NB4 (cell line): ENCODE measurements at regions not wholly inside any gene's neighbourhood (a gene's known extent, or its start where the extent isn't known, plus 50 kb on each side); places are given as distances from the start of the nearest gene placed in this dataset.

Experiments used
- DNase-seq: peaks from one replicate; pipeline ENCODE4 v3.0.0; 2010; ENCODE audit warnings: low read depth
- H3K4me3 ChIP-seq: one replicate; pipeline ENCODE4 v1.5.1; 2011; ENCODE audit warnings: mild to moderate bottlenecking, low read depth, low read length, moderate library complexity
- CTCF ChIP-seq: IDR thresholded peaks from one replicate; pipeline ENCODE4 v1.5.1; 2012; ENCODE audit warnings: low read depth, low read length
- MYC ChIP-seq: IDR thresholded peaks from 2 replicates; pipeline ENCODE4 v1.6.1; 2011; ENCODE audit warnings: low read depth, low read length
- POLR2A ChIP-seq: IDR thresholded peaks from 2 replicates; pipeline ENCODE4 v1.6.1; 2011; ENCODE audit warnings: mild to moderate bottlenecking; ENCODE audit not compliant: insufficient read length; ENCODE audit errors: extremely low read depth
- TF ChIP-seq, protein P1 (sequence below): IDR thresholded peaks from 2 replicates; pipeline ENCODE4 v1.6.1; 2011; ENCODE audit warnings: low read depth, low read length

DNA sequence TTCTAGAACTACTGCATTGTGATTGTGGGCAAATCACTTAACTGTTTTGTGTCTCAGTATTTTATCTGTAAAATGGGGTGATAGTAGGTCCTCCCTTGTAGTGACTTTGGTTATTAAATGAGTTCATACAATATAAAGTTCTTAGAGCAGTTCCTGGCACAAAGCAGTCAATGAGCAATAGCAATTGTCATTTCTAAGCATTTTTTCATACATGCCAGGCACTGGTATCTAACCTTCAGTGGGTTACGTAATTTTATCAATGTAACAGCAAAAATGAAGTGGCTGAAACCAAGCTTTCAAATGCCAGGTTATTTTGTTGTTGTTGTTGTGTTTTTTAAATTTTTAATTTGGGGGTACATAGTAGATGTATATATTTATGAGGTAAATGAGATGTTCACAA lies 401.9 kb downstream of the MEIS1 start:
- DNase-seq, result no peak
- no peak overlapping the region for H3K4me3 ChIP-seq
- TF ChIP-seq MYC, result no peak

- TF ChIP-seq MYC, result no peak
- TF ChIP-seq CTCF, result no peak
- TF ChIP-seq, protein P1, sequence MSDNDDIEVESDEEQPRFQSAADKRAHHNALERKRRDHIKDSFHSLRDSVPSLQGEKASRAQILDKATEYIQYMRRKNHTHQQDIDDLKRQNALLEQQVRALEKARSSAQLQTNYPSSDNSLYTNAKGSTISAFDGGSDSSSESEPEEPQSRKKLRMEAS, result no peak
- no peak for TF ChIP-seq POLR2A
- DNase-seq, result no peak
- H3K4me3 ChIP-seq, result no peak overlapping the region
Observed at GRCh38 chr2:66839551-66840320, 404.8 kb downstream of the MEIS1 start.

DNA sequence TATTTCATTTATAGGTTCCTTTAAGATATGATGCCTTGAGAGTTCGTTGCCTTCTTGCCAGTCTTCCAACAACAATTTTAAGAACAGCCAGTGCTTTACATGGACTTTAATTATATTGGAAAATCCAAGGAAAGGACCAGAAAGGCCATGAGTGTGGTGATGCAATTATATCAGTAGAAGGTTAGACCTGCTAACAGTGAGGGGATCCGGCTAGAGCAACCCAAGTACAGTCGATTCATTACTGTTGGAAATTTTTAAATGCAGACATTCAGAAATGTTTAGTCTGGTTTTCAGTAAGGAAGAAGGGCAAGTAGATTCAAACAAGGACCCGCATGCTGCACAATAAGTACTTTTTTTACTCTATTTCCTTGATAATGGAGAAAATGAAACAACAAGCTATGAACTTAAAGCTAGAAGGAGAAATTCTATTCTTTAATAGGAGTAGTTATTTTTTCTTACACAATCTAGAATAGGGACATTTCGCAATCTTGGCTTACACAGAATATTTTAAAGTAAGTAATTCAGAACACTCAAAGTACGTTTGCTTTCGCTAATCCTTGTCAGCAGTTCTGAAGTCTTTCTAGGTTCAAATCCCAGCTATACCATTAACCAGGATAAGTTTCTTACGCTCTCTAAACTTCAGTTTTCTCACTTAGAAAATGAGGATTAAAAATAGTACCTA lies 405.5 kb downstream of the MEIS1 start:
- TF ChIP-seq CTCF (no peak), POLR2A (no peak), MYC (no peak)
- TF ChIP-seq, protein P1, result no peak
- no peak overlapping the region for H3K4me3 ChIP-seq
- DNase-seq, result no peak

GRCh38 chr2:66843847-66844246 lies 408.9 kb downstream of the MEIS1 start:
- DNase-seq, result no peak
- TF ChIP-seq MYC (no peak), CTCF (no peak), POLR2A (no peak)

DNA sequence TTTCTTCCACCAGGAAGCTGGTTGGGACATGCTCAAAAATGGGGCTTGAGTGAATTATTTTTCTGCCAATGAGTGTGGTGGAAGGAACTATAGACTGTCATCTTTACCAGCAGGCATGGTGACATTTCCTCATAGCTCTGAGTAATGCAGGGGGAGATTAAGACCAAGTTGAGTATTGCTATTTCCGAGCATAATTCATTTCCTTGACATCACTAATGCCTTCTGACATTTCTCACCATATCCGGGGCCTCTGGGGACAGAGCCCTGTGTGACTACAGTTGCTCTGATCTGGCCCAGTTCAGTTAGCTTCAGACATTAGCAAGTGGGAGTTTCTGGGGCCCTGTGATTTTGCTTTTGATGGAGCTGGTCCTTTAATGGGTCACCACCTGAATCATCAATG lies 410.4 kb downstream of the MEIS1 start:
- no peak for TF ChIP-seq POLR2A
- TF ChIP-seq, protein P1, result no peak
- TF ChIP-seq MYC, result no peak
- TF ChIP-seq CTCF, result no peak
- DNase-seq, result no peak
- H3K4me3 ChIP-seq, result no peak overlapping the region

More at GRCh38 chr2:66843847-66844246, 408.9 kb downstream of the MEIS1 start:
- H3K4me3 ChIP-seq, result no peak overlapping the region

- no peak overlapping the region for H3K4me3 ChIP-seq
- no peak for DNase-seq
- TF ChIP-seq, protein P1, result no peak
- TF ChIP-seq POLR2A (no peak), CTCF (no peak), MYC (no peak)
Observed at GRCh38 chr2:66846887-66847286, 412.0 kb downstream of the MEIS1 start.
